Thymus (tissue), 11 donors: ENCODE measurements at regions not wholly inside any gene's neighbourhood (a gene's known extent, or its start where the extent isn't known, plus 50 kb on each side); places are given as distances from the start of the nearest gene placed in this dataset.

ENCODE experiments used
- DNase-seq, 9 donors: peaks; one replicate each; pipeline ENCODE4 v3.0.0-alpha.2; 2013; ENCODE audit warnings: low spot score in 9 of 9, low read depth in 6 of 9, missing footprints in 1 of 9
- H3K27ac ChIP-seq, 2 donors: one replicate each; pipeline ENCODE4 v1.5.1; 2013; ENCODE audit warnings: control low read depth in 1 of 2, low read depth in 1 of 2, low read length in 1 of 2, mild to moderate bottlenecking in 1 of 2, moderate library complexity in 1 of 2
- H3K27me3 ChIP-seq, 2 donors: one replicate each; pipeline ENCODE4 v1.5.1; 2013; ENCODE audit warnings: low read length in 1 of 2; ENCODE audit not compliant: control insufficient read depth in 2 of 2, insufficient read depth in 1 of 2
- H3K36me3 ChIP-seq, 2 donors: one replicate each; pipeline ENCODE4 v1.5.1; 2013; ENCODE audit warnings: low read length in 1 of 2, mild to moderate bottlenecking in 1 of 2, moderate library complexity in 1 of 2; ENCODE audit not compliant: control insufficient read depth in 2 of 2, insufficient read depth in 2 of 2
- H3K4me1 ChIP-seq, 2 donors: one replicate each; pipeline ENCODE4 v1.5.1; 2013; ENCODE audit warnings: low read length in 2 of 2; ENCODE audit not compliant: control insufficient read depth in 2 of 2, insufficient read depth in 2 of 2
- H3K4me3 ChIP-seq, 2 donors: one replicate each; pipeline ENCODE4 v1.5.1; 2013; ENCODE audit warnings: low read length in 2 of 2, control low read depth in 1 of 2, mild to moderate bottlenecking in 1 of 2
- H3K9me3 ChIP-seq, 2 donors: one replicate each; pipeline ENCODE4 v1.5.1; 2013; ENCODE audit warnings: low read length in 1 of 2, mild to moderate bottlenecking in 1 of 2; ENCODE audit not compliant: control insufficient read depth in 2 of 2, insufficient read depth in 1 of 2
- WGBS: extraction: QIAGEN DNeasy Blood & Tissue Kit; methylation state at CpG from one replicate; pipeline ENCODE4 v1.1.7; 2013; 5-methylcytosine and 5-hydroxymethylcytosine counted together
- donor health status: healthy.

GRCh38 chr1:87899017-87899416, 570.3 kb downstream of the LMO4 start:
- H3K4me3 ChIP-seq = no peak overlapping the region
- H3K36me3 ChIP-seq = no peaks in the 10 kb centered on the region
- WGBS = 74% methylated on average over 2 of the region's 2 CpGs
- no peaks in the 10 kb centered on the region for H3K27me3 ChIP-seq
- H3K9me3 ChIP-seq = no peaks in the 10 kb centered on the region
- H3K27ac ChIP-seq = no peak overlapping the region
- DNase-seq = no peak
- H3K4me1 ChIP-seq = peaks cover 0 to 11% of the 10 kb centered on the region in 2 donors

GRCh38 chr1:87899746-87900145, 571.1 kb downstream of the LMO4 start:
- Histone ChIP-seq H3K9me3 (no peaks in the 10 kb centered on the region), H3K27ac (no peak overlapping the region), H3K36me3 (no peaks in the 10 kb centered on the region), H3K4me3 (no peak overlapping the region), H3K4me1 (peaks cover 0 to 11% of the 10 kb centered on the region in 2 donors), H3K27me3 (no peaks in the 10 kb centered on the region)
- no peak for DNase-seq
- WGBS = 95% methylated on average over 3 of the region's 3 CpGs

- peaks cover 0 to 11% of the 10 kb centered on the region in 2 donors for H3K4me1 ChIP-seq
- H3K27me3 ChIP-seq = no peaks in the 10 kb centered on the region
- 5% methylated on average over 4 of the region's 4 CpGs for WGBS
- H3K4me3 ChIP-seq = no peak overlapping the region
- H3K9me3 ChIP-seq = no peaks in the 10 kb centered on the region
- peak overlapping the region in 1 of 2 donors; percentile 1 for H3K27ac ChIP-seq
- no peaks in the 10 kb centered on the region for H3K36me3 ChIP-seq
- peak; percentile 20 to 77 (median 48) for DNase-seq
Measured at GRCh38 chr1:87902830-87903229, 574.1 kb downstream of the LMO4 start.

GRCh38 chr1:87903242-87903641, 574.6 kb downstream of the LMO4 start:
- H3K27me3 ChIP-seq = no peaks in the 10 kb centered on the region
- no peak for DNase-seq
- peaks cover 0 to 11% of the 10 kb centered on the region in 2 donors for H3K4me1 ChIP-seq
- H3K27ac ChIP-seq = peak overlapping the region in 1 of 2 donors; percentile 1
- no peaks in the 10 kb centered on the region for H3K9me3 ChIP-seq
- H3K4me3 ChIP-seq = no peak overlapping the region
- H3K36me3 ChIP-seq = no peaks in the 10 kb centered on the region

- Histone ChIP-seq H3K27me3 (no peaks in the 10 kb centered on the region), H3K36me3 (no peaks in the 10 kb centered on the region), H3K27ac (no peak overlapping the region), H3K4me3 (no peak overlapping the region), H3K4me1 (peaks cover 0 to 11% of the 10 kb centered on the region in 2 donors), H3K9me3 (no peaks in the 10 kb centered on the region)
- DNase-seq = no peak
Measured at GRCh38 chr1:87904651-87905050, 576.0 kb downstream of the LMO4 start.

- Histone ChIP-seq H3K27me3 (no peaks in the 10 kb centered on the region), H3K4me1 (peaks cover 0 to 11% of the 10 kb centered on the region in 2 donors), H3K36me3 (no peaks in the 10 kb centered on the region), H3K9me3 (no peaks in the 10 kb centered on the region), H3K4me3 (no peak overlapping the region), H3K27ac (no peak overlapping the region)
- DNase-seq = no peak
- WGBS = 90% methylated on average over 4 of the region's 4 CpGs
Measured at GRCh38 chr1:87905651-87906050, 577.0 kb downstream of the LMO4 start.

- Histone ChIP-seq H3K36me3 (no peaks in the 10 kb centered on the region), H3K4me3 (no peak overlapping the region), H3K27me3 (no peaks in the 10 kb centered on the region), H3K4me1 (peaks cover 0 to 11% of the 10 kb centered on the region in 2 donors), H3K9me3 (no peaks in the 10 kb centered on the region), H3K27ac (no peak overlapping the region)
- 96% methylated on average over 3 of the region's 3 CpGs for WGBS
- no peak for DNase-seq
Measured at GRCh38 chr1:87906078-87906477, 577.4 kb downstream of the LMO4 start.

- H3K27ac ChIP-seq = no peak overlapping the region
- H3K4me1 ChIP-seq = no peaks in the 10 kb centered on the region
- H3K36me3 ChIP-seq = no peaks in the 10 kb centered on the region
- H3K4me3 ChIP-seq = no peak overlapping the region
- 100% methylated on average over 1 of the region's 1 CpG for WGBS
- DNase-seq = no peak
- H3K27me3 ChIP-seq = no peaks in the 10 kb centered on the region
- H3K9me3 ChIP-seq = no peaks in the 10 kb centered on the region
Measured at GRCh38 chr1:87913361-87913760, 584.7 kb downstream of the LMO4 start.

- H3K27ac ChIP-seq = no peak overlapping the region
- no peaks in the 10 kb centered on the region for H3K27me3 ChIP-seq
- no peaks in the 10 kb centered on the region for H3K4me1 ChIP-seq
- H3K4me3 ChIP-seq = no peak overlapping the region
- H3K36me3 ChIP-seq = no peaks in the 10 kb centered on the region
- H3K9me3 ChIP-seq = no peaks in the 10 kb centered on the region
- no peak for DNase-seq
Measured at GRCh38 chr1:87914396-87914795, 585.7 kb downstream of the LMO4 start.

- Histone ChIP-seq H3K4me3 (no peak overlapping the region), H3K36me3 (no peaks in the 10 kb centered on the region), H3K27ac (no peak overlapping the region), H3K9me3 (no peaks in the 10 kb centered on the region), H3K4me1 (no peaks in the 10 kb centered on the region), H3K27me3 (no peaks in the 10 kb centered on the region)
- no peak for DNase-seq
- WGBS = 95% methylated on average over 2 of the region's 2 CpGs
Measured at GRCh38 chr1:87915771-87916170, 587.1 kb downstream of the LMO4 start.
